SK-N-MC (cell line): ENCODE measurements at regions not wholly inside any gene's neighbourhood (a gene's known extent, or its start where the extent isn't known, plus 50 kb on each side); places are given as distances from the start of the nearest gene placed in this dataset.
"Not testable (repeated sequence)": the region's sequence is repeated elsewhere in the genome, so short reads cannot be mapped to it uniquely, and the experiment has no call there.

ENCODE experiments used
- DNase-seq: peaks from one replicate; pipeline ENCODE4 v3.0.0-alpha.2; 2011; ENCODE audit warnings: low read depth, low spot score
- H3K27ac ChIP-seq: fragments of 200-600 bp; sonication (generic); 2 replicates; pipeline ENCODE4 v1.5.1; 2016; ENCODE audit warnings: mixed run types
- H3K36me3 ChIP-seq: fragments of 200-600 bp; sonication (generic); 2 replicates; pipeline ENCODE4 v1.6.1; 2017; ENCODE audit warnings: antibody characterized with exemption, low read length, mixed read lengths; ENCODE audit not compliant: insufficient read depth
- H3K4me3 ChIP-seq: fragments of 200-600 bp; sonication (generic); 2 replicates; pipeline ENCODE4 v1.5.1; 2016
- H3K9ac ChIP-seq: fragments of 200-600 bp; sonication (generic); 2 replicates; pipeline ENCODE4 v1.8.0; 2017; ENCODE audit warnings: mixed run types, mixed read lengths; ENCODE audit not compliant: insufficient read length
- H3K9me3 ChIP-seq: fragments of 200-600 bp; sonication (generic); 2 replicates; pipeline ENCODE4 v1.6.1; 2017; ENCODE audit warnings: low read depth, mild to moderate bottlenecking, antibody characterized with exemption, low read length, moderate library complexity, mixed read lengths
- EZH2 ChIP-seq: fragments of 200-600 bp; sonication (generic); IDR thresholded peaks from one replicate; pipeline ENCODE4 v1.6.1; 2017; ENCODE audit warnings: antibody characterized with exemption
- FOXP2 ChIP-seq: optimal IDR thresholded peaks from 2 replicates; pipeline ENCODE3; 2011; ENCODE audit warnings: mild to moderate bottlenecking, moderate library complexity; ENCODE audit not compliant: insufficient read depth; ENCODE audit errors: extremely low read length, control extremely low read depth
- POLR2AphosphoS5 ChIP-seq: IDR thresholded peaks from 2 replicates; pipeline ENCODE4 v1.6.1; 2012; ENCODE audit warnings: mild to moderate bottlenecking, low read depth, low read length, borderline replicate concordance

- no peak for DNase-seq
Measured at GRCh38 chr7:115198143-115198542, 276.2 kb downstream of the MDFIC start.

DNA sequence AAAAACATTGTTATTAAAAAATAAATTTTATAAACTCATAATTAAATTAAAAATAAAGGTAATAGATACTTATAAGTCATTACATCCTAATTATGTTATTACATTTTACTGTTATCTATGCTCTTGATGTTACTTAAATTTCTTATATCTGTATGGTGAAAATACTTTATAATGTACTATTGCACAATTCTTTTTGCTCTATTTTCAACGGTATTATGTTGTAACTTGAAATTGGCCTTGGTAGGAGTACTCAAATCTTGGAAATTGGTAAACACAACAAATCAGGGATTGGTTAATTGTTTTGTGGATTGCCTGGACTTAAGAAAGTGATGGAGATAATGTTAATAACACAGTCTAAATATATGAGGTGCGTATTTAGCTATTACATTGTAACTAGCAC is 273.3 kb downstream of the MDFIC start:
- Histone ChIP-seq H3K9me3 (no peaks in the 10 kb centered on the region), H3K9ac (no peak overlapping the region), H3K27ac (no peak overlapping the region), H3K4me3 (no peak overlapping the region), H3K36me3 (no peaks in the 10 kb centered on the region)
- DNase-seq = no peak
- TF ChIP-seq POLR2AphosphoS5 = no peak
- no peak for TF ChIP-seq EZH2
- no peak for TF ChIP-seq FOXP2

More at GRCh38 chr7:115198143-115198542, 276.2 kb downstream of the MDFIC start:
- H3K36me3 ChIP-seq = no peaks in the 10 kb centered on the region
- no peak for TF ChIP-seq EZH2
- no peak for TF ChIP-seq FOXP2
- TF ChIP-seq POLR2AphosphoS5 = no peak
- no peak overlapping the region for H3K4me3 ChIP-seq
- no peaks in the 10 kb centered on the region for H3K9me3 ChIP-seq
- H3K27ac ChIP-seq = no peak overlapping the region
- H3K9ac ChIP-seq = no peak overlapping the region

DNA sequence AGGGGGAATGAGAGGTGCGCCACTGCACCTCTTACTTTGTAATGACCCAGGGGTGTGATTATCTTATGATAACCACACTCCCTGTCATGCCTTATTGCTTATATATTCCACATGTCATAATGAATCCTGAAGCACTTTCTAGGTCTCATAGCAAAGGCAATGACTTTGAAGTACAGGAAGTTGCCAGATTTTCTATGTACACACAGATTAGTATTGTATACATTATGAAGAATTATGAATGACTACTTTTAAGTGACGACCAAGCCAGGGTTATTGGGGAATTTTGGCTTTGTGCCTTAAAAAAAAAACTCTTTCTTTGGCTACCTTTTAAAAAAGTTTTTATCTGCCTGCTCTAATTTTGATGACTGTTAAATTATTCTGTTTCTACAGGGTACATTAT is 269.6 kb downstream of the MDFIC start:
- TF ChIP-seq EZH2 (no peak), POLR2AphosphoS5 (no peak; the same call in 1 of the 2 replicates), FOXP2 (no peak)
- Histone ChIP-seq H3K9ac (no peak overlapping the region), H3K4me3 (no peak overlapping the region), H3K36me3 (no peaks in the 10 kb centered on the region), H3K9me3 (no peaks in the 10 kb centered on the region), H3K27ac (no peak overlapping the region)
- DNase-seq = peak; percentile 57

GRCh38 chr7:115183431-115184057 is 261.6 kb downstream of the MDFIC start:
- no peaks in the 10 kb centered on the region for H3K36me3 ChIP-seq
- no peak overlapping the region; the same call in 1 of the 2 replicates for H3K4me3 ChIP-seq
- H3K9me3 ChIP-seq = no peaks in the 10 kb centered on the region
- TF ChIP-seq FOXP2 (no peak), POLR2AphosphoS5 (no peak), EZH2 (no peak)
- H3K9ac ChIP-seq = no peak overlapping the region
- H3K27ac ChIP-seq = peak overlapping the region; percentile 17
- DNase-seq = peak; percentile 70

GRCh38 chr7:115178835-115179234 is 256.9 kb downstream of the MDFIC start:
- no peaks in the 10 kb centered on the region for H3K9me3 ChIP-seq
- no peak overlapping the region for H3K9ac ChIP-seq
- no peak for DNase-seq
- TF ChIP-seq EZH2 (no peak), FOXP2 (no peak), POLR2AphosphoS5 (no peak)
- no peak overlapping the region for H3K4me3 ChIP-seq
- no peak overlapping the region for H3K27ac ChIP-seq
- no peaks in the 10 kb centered on the region for H3K36me3 ChIP-seq

- no peak overlapping the region for H3K9ac ChIP-seq
- no peak overlapping the region for H3K4me3 ChIP-seq
- H3K36me3 ChIP-seq = no peaks in the 10 kb centered on the region
- H3K9me3 ChIP-seq = no peaks in the 10 kb centered on the region
- DNase-seq = no peak
- no peak overlapping the region for H3K27ac ChIP-seq
- TF ChIP-seq FOXP2 = no peak
- no peak for TF ChIP-seq POLR2AphosphoS5
- no peak for TF ChIP-seq EZH2
Measured at GRCh38 chr7:115177823-115178222, 255.9 kb downstream of the MDFIC start.

- no peak for TF ChIP-seq EZH2
- TF ChIP-seq POLR2AphosphoS5 = no peak
- no peak for TF ChIP-seq FOXP2
- Histone ChIP-seq H3K4me3 (no peak overlapping the region), H3K9me3 (no peaks in the 10 kb centered on the region), H3K27ac (no peak overlapping the region), H3K9ac (no peak overlapping the region), H3K36me3 (no peaks in the 10 kb centered on the region)
- DNase-seq = no peak
Measured at GRCh38 chr7:115177103-115177502, 255.2 kb downstream of the MDFIC start.

DNA sequence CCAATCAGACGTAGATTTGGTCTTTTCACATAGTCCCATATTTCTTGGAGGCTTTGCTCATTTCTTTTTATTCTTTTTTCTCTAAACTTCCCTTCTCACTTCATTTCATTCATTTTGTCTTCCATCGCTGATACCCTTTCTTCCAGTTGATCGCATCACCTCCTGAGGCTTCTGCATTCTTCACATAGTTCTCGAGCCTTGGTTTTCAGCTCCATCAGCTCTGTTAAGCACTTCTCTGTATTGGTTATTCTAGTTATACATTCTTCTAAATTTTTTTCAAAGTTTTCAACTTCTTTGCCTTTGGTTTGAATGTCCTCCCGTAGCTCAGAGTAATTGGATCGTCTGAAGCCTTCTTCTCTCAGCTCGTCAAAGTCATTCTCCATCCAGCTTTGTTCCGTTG is 250.5 kb downstream of the MDFIC start:
- H3K9ac ChIP-seq, H3K9me3 ChIP-seq, H3K4me3 ChIP-seq, H3K27ac ChIP-seq, H3K36me3 ChIP-seq, DNase-seq: not testable (repeated sequence)
